ENCODE measurements at regions not wholly inside any gene's neighbourhood (a gene's known extent, or its start where the extent isn't known, plus 50 kb on each side); places are given as distances from the start of the nearest gene placed in this dataset.
"Not testable (repeated sequence)": the region's sequence is repeated elsewhere in the genome, so short reads cannot be mapped to it uniquely, and the experiment has no call there.

DNA sequence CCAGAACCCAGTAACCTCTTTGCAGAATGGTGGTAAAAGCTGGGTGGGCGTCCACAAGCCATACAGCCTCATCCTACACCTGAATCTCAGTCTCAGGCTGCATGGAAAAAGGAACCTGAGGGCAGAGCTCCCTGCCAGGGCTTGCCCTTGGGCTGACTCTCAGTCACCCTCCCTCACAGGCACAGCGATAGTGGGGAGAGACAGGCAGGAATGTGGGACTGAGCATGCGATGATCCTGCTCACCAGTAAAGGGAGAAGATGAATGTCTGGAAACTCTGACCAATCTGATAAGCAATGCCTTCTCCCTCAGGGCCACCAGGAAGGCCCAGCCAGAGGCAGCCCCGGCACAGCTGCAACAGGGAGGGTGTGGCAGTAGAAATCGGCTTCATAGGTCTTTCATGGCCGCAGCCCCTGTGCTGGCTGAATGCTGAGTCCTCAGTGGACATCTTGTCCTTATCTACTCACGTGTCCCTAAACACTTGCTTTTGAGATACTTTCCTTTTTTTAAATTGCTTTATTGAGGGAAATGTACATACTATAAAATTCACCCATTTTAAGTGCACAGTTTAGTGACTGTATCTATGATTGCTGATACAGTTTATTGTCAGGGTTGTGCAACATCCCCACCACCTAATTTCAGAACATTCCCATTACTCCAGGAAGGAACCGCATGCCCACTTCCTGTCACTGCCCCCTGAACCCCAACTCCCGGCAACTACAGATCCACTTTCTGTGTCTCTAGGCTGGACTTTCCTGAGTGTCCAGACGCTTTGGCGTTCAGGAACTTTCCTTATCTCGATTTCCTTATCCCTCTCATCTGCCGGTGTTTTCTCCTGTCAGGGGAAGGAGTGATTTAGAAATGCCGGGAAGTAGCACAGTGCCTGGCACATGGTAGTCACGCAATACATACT lies 258.1 kb downstream of the PCNX1 start:
- H3K4me3 ChIP-seq (ENCODE audit: low read depth, low read length): no peak overlapping the region

DNA sequence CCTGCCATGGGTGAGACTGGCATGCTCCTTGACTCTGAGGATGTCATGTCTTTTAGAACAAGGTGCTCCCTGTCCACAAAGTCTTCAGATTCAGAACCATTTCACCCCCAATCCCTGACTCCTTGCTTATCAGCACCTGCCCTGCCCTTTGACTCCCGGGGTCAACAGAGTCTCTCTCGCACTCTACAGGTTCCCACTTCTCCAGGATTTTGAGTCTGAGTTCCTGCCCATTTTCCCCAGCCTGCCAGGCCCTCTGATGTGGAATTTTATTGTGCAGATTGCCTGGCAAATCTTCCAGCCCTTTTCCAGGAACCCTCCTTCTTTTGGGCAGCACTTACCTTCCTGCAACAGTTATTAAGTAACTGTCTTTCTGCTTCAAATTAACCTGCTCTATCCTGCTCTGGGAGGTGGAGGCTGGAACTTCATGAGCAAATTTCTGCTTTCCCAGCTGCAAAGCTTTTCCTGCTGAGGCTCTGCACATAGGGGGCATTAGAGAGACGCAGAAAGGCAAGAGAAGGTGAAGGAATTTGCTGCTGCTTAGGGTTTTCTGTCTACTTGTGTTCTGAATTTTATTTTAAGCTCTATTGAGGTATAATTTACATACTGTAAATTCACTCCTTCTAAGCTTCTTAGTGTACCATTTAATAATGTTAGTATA lies 259.1 kb downstream of the PCNX1 start:
- no peak overlapping the region for H3K4me3 ChIP-seq (ENCODE audit: low read depth, low read length)

DNA sequence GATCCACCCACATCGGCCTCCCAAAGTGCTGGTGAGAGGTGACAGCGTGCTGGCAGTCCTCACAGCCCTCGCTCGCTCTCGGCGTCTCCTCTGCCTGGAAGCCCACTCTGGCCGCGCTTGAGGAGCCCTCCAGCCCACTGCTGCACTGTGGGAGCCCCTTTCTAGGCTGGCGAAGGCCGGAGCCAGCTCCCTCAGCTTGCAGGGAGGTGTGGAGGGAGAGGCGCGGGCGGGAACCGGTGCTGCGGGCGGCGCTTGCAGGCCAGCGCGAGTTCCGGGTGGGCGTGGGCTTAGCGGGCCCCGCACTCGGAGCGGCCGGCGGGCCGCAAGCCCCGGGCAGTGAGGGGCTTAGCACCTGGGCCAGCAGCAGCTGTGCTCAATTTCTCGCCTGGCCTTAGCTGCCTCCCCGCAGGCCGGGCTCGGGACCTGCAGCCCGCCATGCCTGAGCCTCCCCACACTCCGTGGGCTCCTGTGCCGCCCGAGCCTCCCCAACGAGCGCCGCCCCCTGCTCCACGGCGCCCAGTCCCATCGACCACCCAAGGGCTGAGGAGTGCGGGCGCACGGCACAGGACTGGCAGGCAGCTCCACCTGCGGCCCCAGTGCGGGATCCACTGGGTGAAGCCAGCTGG lies 260.2 kb downstream of the PCNX1 start:
- H3K4me3 ChIP-seq (ENCODE audit: low read depth, low read length): not testable (repeated sequence)

DNA sequence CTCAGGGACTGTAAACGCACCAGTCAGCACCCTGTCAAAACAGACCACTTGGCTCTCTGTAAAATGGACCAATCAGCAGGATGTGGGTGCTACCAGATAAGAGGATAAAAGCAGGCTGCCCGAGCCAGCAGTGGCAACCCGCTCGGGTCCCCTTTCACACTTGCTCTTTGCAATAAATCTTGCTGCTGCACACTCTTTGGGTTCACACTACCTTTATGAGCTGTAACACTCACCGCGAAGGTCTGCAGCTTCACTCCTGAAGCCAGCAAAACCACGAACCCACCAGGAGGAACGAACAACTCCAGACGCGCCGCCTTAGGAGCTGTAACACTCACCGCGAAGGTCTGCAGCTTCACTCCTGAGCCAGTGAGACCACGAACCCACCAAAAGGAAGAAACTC lies 260.9 kb downstream of the PCNX1 start:
- not testable (repeated sequence) for H3K4me3 ChIP-seq (ENCODE audit: low read depth, low read length)

DNA sequence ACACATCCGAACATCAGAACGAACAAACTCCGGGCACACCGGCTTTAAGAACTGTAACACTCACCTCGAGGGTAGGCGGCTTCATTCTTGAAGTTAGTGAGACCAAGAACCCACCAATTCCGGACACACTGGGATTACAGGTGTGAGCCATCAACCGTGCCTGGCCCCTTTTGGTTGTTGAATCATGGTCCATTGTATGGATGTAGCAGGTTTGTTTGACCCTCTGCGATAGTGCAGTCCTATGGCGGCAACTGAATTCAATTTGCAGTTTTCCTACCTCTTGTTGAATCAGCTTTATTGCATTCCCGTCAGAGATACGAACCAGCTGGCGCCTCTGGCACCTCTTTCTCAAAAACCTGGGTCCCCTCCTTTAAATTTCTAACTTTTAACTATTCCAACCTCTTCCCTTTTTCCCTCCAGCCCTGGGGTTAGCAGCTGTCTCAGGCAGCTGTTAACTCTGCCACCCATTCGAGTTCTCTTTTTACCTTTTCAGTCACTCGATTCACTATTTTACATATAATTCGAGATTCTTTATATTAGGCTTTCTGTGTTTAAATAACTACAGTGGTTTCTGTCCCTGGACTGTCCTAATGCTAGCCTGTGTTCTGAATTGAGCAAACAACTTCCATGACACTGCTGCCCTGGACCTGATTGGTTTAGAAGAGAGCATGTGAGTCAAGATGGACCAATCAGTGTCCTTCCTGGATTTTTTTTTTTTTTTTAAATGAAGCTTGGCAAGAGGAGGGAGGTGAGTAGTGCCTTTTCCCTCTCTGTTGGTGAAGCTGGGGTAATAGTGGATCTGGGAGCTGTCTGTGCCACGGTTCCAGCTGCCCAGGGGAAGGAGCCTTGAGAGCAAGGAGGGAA lies 261.5 kb downstream of the PCNX1 start:
- no peak overlapping the region for H3K4me3 ChIP-seq (ENCODE audit: low read depth, low read length)

DNA sequence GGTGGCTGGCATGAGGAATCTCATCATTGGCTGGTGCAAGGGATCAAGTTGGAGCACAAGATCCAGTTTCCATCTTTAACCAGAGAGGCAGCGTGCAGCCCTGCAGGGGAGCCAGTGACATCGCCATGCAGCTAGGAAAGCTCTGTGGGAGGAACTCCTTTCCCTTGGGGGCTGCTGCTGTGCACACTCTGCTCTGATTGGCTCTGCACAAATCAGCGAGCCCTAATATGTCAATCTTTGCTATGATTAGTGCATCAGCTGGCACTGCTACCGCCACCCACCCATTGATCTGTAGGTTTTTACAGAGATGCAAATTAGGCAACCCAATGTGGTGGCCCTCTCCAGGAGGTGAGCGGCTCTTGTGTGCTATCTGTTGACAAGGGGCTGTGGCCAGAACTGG lies 262.6 kb downstream of the PCNX1 start:
- no peak overlapping the region for H3K4me3 ChIP-seq (ENCODE audit: low read depth, low read length)

DNA sequence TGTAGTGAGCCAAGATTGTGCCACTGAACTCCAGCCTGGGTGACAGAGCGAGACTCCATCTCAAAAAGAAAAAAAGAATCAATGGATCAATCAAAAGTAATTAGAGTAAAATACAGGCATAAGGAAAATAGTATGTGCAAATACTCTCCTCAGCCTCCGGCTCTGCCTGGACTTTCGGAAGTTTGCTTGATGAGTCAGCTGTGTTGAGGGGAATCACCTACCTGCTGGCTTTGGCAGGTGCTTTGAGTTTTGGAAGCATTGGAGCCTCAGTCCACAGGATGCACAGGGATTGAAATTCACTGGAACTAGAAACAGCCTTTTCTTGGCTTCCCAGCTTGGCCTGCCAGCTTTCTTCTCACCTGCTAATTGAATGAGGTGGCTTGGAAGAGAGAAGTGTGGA lies 268.2 kb downstream of the PCNX1 start:
- H3K4me3 ChIP-seq (ENCODE audit: low read depth, low read length): no peak overlapping the region

DNA sequence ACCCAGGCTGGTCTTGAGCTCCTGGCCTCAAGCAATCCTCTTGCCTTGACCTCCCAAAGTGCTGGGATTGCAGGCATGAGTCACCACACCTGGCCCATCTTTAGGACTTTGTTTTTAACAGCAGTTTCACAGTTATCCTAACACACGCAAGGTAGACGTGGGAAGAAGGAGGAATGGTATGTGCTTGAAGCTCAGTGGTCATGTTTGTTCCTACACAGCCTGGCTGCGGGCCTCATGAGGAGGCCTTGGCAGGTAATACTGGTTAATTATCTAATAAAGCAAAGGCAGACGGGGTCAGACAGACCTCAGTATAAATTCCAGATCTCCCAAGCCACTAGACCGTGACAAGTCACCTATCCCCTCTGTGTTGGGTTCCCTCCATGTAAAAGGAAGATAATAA lies 271.8 kb downstream of the PCNX1 start:
- H3K4me3 ChIP-seq (ENCODE audit: low read depth, low read length): no peak overlapping the region

DNA sequence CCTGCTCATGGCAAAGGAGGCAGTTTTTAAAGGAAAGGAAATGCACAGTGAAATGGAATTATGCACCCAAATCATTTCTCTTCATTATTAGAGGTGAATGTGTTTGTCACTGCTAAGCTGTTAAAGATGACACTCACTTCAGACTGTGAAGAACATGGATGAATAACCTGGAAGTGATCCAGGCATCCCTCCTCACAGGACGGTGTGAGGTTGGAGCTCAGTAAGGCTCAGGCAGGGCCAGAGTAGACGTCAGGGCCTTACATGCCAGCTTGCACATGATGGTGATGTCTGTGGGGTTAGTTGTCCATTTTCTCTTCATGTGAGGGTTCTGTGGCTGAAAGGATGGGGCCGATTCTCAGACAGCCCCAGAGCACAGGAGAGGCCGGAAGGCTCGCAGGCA lies 273.1 kb downstream of the PCNX1 start:
- H3K4me3 ChIP-seq (ENCODE audit: low read depth, low read length): no peak overlapping the region

DNA sequence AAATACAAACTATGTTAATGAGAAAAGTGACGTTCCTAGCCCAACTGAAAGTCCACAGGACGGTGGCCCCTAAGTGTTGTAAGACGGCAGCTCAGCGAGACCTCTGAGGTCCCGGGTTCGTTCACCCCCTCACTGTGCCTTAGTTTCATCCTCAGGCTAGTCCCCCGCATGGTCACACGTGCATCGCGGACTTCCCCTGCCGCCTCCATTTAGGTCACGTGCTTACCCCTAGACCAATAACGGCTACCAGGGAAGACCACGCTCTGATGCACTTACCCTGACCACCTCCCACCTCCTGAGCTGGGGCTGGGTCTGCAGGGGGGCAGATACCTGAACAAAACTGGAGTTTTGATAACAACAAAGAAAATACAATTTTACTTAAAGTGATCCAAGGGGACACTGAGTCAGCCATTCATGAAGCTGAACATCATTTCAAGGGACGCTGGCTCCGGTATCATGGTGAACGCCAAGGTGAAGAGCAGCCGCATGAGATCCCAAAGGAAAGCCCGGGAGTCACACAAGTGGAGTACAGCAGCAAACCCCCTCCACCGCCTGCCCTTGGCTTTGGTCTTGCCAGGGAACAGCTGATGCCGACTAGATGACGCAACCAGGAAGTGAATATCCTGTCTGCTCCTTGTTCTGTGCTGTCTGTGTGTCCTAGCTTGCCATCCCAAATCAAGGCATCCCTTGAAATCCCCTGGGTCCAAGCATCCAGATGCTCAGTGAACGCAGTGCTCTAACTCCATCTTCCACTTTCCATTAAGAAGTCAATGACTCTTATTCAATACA lies 274.1 kb downstream of the PCNX1 start:
- H3K4me3 ChIP-seq (ENCODE audit: low read depth, low read length): no peak overlapping the region

DNA sequence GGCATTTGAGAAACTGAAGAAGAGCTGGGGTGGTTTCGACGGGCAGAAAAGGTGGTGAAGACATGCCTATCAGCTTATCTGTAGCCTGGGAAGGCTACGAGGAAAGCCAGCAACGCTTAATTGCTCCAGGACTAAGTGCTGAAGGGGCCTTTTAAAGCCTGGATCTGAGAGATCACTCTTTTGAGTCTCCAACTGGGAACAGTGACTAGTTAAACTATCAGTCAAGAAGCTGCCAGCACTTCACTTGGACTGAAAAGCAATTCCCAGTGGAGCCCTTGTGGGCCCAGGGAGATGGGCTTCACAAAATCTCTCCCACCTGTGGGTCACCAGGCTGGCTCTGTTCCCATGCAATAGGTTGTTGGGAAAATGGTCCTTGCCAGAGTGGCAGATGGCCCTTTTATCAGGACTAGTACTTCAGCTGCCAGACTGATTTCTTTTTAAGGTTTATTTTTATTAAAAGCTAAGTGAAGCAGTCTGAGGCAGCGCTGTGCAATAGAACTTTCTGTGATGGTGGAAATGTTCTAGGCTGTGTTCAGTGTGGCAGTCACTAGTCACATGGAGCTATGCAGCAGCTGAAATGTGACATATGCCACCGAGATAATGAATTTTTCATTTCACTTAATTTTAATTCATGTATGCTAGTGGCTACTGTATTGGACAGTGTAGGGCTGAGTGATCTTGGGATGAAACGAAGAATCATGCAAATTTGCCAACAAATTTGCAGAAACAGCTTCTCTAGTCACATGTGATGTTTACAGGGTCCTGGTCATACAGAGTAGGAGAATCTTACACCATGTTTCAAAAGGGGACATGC lies 276.8 kb downstream of the PCNX1 start:
- H3K4me3 ChIP-seq (ENCODE audit: low read depth, low read length): no peak overlapping the region

DNA sequence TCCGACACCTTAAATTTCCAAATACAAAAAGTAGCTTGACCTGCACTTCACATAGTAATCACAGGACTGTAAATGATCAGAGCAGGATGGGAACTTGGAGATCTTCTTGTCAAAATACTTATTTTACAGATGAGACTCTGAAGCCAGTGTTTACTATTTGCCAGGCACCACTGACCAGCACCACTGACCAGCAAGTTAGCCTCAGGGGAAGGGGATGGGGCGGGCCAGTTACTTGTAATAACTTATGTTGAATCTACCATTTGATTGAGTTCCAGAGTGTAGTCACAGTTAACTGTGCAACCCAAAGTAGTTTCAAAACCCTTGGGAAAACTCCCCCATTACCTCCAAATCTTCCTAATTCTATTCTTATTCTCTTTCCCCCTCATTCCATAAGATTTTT lies 278.4 kb downstream of the PCNX1 start:
- H3K4me3 ChIP-seq (ENCODE audit: low read depth, low read length): no peak overlapping the region

DNA sequence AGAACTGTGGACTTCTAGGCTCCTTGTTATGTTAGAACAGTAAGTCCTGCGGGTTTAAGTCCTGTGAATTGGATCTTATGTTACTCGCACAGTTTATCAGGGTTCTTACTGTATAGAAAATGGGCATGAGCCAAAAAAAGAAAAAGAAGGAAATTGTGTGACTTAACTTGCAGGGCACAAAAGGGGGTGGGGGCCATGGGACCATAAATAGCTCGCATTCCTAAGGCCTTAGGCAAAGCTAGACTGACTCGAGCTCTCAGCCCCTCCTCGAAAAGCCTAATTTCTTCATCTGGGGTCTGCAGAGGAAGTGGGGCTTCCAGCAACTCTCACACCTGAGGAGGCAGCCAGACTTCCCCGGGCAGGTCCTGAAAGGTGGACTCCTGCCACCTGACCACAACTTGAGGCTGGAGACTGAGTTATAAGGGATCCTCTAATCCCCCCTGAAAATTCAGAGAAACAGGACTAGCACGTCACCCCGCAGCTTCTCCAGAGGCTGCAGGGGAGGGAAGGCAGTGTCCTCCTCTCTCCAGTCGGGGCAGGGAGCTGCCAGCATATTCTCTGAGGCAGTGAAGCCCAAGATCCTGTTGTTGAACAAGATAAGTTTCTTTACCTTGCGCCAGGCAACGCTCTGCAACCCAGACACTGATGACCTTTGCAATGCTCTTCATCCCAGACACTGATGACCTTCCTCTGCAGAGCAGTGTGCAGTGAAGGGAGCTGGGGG lies 280.5 kb downstream of the PCNX1 start:
- no peak overlapping the region for H3K4me3 ChIP-seq (ENCODE audit: low read depth, low read length)

DNA sequence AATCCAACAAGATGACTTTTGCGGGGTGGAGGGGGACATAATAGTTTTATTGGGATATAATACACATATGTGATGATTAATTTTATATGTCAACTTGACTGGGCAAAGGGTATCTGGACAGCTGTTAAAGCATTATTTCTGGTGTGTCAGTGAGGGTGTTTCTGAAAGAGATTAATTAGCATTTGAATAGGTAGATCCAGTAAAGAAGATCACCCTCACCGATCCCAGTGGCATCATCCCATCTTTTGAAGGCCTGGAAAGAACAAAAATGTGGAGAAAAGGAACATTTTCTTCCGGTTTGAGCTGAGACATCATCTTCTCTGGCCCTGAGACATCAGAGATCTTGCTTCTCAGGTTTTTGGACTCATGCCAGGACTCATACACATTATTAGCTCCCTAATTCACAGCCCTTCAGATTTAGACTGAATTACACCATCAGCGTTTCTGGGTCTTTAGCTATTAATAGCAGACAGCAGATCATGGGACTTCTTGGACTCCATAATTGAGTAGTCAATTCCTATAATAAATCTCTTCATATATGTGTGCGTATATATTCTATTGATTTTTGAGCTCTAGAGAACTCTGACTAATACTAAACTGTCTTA lies 283.6 kb downstream of the PCNX1 start:
- H3K4me3 ChIP-seq (ENCODE audit: low read depth, low read length): no peak overlapping the region

DNA sequence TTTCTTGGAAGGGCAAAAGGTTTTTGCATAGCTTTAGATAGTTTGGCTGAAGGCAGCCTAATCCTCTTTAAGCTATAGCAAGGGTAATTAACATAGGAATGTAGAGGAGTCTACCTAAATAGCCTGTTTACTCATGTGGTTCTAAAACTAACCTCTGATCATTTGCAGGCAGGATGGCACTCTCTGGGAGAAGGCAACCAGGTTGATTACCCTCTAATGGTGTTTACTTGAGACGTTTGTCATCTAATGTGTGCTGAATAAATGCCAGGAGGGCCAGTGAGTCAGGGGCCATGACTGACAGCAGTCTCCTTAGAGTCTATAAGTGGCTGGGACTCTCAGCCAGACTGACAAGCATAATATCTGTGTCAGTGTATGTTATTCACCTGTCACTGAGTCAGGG lies 286.4 kb downstream of the PCNX1 start:
- H3K4me3 ChIP-seq (ENCODE audit: low read depth, low read length): no peak overlapping the region

DNA sequence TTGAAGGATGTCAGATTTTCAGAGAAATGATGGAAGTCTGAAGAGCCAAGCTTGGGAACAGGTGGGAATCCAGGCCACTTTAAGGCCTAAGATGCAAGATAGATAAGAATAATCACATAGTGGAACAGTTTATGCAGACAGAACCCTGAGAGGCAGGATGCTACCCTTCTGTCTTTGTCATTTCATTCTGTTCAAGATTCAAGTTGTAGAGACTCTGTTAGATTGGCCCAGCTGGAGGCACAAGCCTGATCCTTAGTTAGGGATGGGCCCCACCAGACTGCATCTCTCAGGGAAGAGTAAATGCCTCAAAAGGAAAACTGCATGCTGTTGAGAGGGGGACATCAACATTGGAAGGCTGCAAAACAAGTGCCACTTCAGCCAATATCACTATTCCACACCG lies 287.0 kb downstream of the PCNX1 start:
- H3K4me3 ChIP-seq (ENCODE audit: low read depth, low read length): no peak overlapping the region

DNA sequence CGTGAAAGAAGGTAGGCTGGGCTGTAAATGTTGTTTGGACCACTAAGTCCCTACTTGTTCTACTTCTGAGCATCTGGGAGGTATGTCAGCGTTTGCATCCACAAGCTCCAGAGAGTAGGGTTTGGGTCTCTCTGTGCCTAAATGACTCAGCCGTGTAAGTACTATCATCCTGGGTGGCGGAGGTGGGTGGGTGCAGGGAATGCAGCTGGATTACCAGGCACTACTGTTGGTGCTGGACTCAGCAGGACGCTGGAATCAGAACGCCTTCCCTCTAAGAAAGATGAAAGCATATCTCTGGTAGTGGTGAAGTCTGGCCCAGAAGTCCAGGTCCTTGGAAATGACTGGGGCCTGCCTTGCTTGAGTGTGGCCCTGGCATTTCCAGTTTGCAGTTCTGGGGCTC lies 289.7 kb downstream of the PCNX1 start:
- H3K4me3 ChIP-seq (ENCODE audit: low read depth, low read length): no peak overlapping the region

DNA sequence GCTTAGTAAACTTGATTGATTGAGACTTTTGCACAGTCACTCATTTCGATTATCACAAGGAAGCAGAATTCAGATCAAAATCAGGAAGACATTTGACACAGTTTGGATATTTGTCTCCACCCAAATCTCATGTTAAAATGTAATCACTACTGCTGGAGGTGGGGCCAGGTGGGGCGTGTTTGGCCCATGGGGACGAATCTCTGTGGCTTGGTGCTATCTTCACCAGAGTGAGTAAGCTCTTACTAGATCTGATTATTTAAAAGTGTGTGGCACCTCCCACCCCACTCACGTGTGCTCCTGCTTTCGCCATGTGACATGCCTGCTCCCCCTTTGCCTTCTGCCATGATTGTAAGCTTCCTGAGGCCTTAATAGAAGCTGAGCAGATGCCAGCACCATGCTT lies 291.4 kb downstream of the PCNX1 start:
- no peak overlapping the region for H3K4me3 ChIP-seq (ENCODE audit: low read depth, low read length)
